Choroid plexus epithelial cell (primary cell): ENCODE measurements at regions not wholly inside any gene's neighbourhood (a gene's known extent, or its start where the extent isn't known, plus 50 kb on each side); places are given as distances from the start of the nearest gene placed in this dataset.
"Not testable (repeated sequence)": the region's sequence is repeated elsewhere in the genome, so short reads cannot be mapped to it uniquely, and the experiment has no call there.

Experiments used
- DNase-seq: peaks from one replicate; pipeline ENCODE4 v3.0.0-alpha.2; 2010; ENCODE audit warnings: low read depth
- H3K4me3 ChIP-seq: 2 replicates; pipeline ENCODE4 v1.5.1; 2011; ENCODE audit warnings: low read depth, mild to moderate bottlenecking, control low read depth, low read length, moderate library complexity
- CTCF ChIP-seq: conservative IDR thresholded peaks from 2 replicates; pipeline ENCODE4 v1.5.1; 2011; ENCODE audit warnings: low read depth, mild to moderate bottlenecking, control low read depth, inconsistent platforms, low read length, moderate library complexity

GRCh38 chr12:43196268-43196907, 355.6 kb downstream of the ADAMTS20 start:
- DNase-seq, result no peak
- no peak overlapping the region for H3K4me3 ChIP-seq
- TF ChIP-seq CTCF, result no peak

GRCh38 chr12:43193096-43193495, 358.9 kb downstream of the ADAMTS20 start:
- not testable (repeated sequence) for H3K4me3 ChIP-seq, DNase-seq

GRCh38 chr12:43192442-43192841, 359.6 kb downstream of the ADAMTS20 start:
- H3K4me3 ChIP-seq, DNase-seq: not testable (repeated sequence)

- DNase-seq, result no peak
- no peak overlapping the region for H3K4me3 ChIP-seq
- no peak for TF ChIP-seq CTCF
Measured at GRCh38 chr12:43180242-43180641, 371.8 kb downstream of the ADAMTS20 start.

GRCh38 chr12:43179486-43179885, 372.5 kb downstream of the ADAMTS20 start:
- H3K4me3 ChIP-seq, result no peak overlapping the region
- TF ChIP-seq CTCF, result no peak
- no peak for DNase-seq

GRCh38 chr12:43177276-43177675, 374.7 kb downstream of the ADAMTS20 start:
- H3K4me3 ChIP-seq, result no peak overlapping the region
- no peak for DNase-seq
- no peak for TF ChIP-seq CTCF

GRCh38 chr12:43169115-43169681, 382.8 kb downstream of the ADAMTS20 start:
- TF ChIP-seq CTCF, result no peak
- no peak overlapping the region for H3K4me3 ChIP-seq
- DNase-seq, result no peak

GRCh38 chr12:43167691-43168090, 384.3 kb downstream of the ADAMTS20 start:
- DNase-seq, result no peak
- TF ChIP-seq CTCF, result no peak
- no peak overlapping the region for H3K4me3 ChIP-seq
